Mammary epithelial cell (primary cell): ENCODE measurements at regions not wholly inside any gene's neighbourhood (a gene's known extent, or its start where the extent isn't known, plus 50 kb on each side); places are given as distances from the start of the nearest gene placed in this dataset.

Experiments
- CTCF ChIP-seq, 2 donors: IDR thresholded peaks in 1 of 2; conservative IDR thresholded peaks in 1 of 2; 2 replicates each; pipeline ENCODE4 v1.5.1; 2011 to 2012; ENCODE audit warnings: inconsistent platforms in 2 of 2, low read length in 2 of 2, mild to moderate bottlenecking in 2 of 2, control low read depth in 1 of 2, low read depth in 1 of 2; ENCODE audit not compliant: insufficient read depth in 1 of 2; ENCODE audit errors: extremely low read depth in 1 of 2
- EZH2 ChIP-seq: IDR thresholded peaks from 2 replicates; pipeline ENCODE4 v1.6.1; 2012; ENCODE audit warnings: low read length, inconsistent platforms, borderline replicate concordance

- no peak for TF ChIP-seq CTCF (conservative IDR thresholded peaks at IDR 0.05 in 1 of 2, IDR thresholded peaks at IDR 0.05 in 1 of 2; ENCODE audit: extremely low read depth in 1 of 2, insufficient read depth in 1 of 2, low read depth in 1 of 2, low read length in 2 of 2)
- no peak for TF ChIP-seq EZH2
Measured at GRCh38 chr6:19463250-19463649, 373.9 kb upstream of the ID4 start.
